ENCODE measurements at regions not wholly inside any gene's neighbourhood (a gene's known extent, or its start where the extent isn't known, plus 50 kb on each side); places are given as distances from the start of the nearest gene placed in this dataset.

DNA sequence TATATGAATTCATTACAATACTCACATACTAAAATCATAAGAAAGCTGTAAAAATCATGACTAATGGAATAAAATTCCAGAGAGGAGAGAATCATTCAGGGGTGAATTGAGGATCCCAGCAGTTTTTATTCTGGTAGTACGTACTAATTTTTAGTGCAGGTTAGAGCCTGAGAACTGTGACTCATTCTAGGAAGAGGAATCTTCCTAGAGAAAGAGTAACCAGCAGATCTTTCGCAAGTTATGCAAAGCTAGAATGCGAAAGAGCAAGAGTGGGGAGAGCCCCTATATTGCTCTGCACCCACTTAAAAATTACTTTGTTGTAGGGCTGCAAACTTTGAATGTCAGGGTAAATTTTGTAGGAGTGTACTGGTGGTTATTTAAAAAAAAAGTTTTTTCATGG, 303.6 kb upstream of the ARPP21 start:
- Mint-ChIP-seq H3K4me3 (no peak overlapping the region), H3K36me3 (no peaks in the 10 kb centered on the region), H3K27ac (no peak overlapping the region), H3K9me3 (no peaks in the 10 kb centered on the region), H3K27me3 (peaks cover 2% of the 10 kb centered on the region), H3K4me1 (no peaks in the 10 kb centered on the region)
- POLR2A ChIA-PET, result no interaction called here
- no peak for ATAC-seq (ENCODE audit: low read depth)
- no peak for DNase-seq

GRCh38 chr3:35336601-35337000, 302.7 kb upstream of the ARPP21 start:
- ATAC-seq (ENCODE audit: low read depth), result no peak
- no peaks in the 10 kb centered on the region for H3K9me3 Mint-ChIP-seq
- no peak overlapping the region for H3K4me3 Mint-ChIP-seq

DNA sequence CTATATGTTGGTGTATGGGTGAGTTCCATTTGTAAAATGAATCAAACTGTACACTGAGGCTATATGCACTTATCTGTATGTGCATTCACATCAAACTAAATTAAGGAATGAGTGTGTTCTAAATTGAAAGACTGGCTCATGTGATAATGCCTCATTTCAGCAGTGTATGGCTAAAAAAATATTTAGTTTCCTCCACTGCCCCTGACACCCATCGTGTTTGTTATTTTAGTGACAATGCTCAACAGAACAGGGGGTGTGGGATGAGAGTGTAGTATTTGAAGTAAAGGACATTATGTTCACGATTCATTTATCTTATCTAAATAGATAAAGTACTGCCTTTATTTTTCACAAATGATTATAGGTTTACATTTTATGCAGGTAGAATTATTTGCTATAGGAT, 301.1 kb upstream of the ARPP21 start:
- POLR2A ChIA-PET, result no interaction called here
- no peak for DNase-seq
- peaks cover 3% of the 10 kb centered on the region for H3K9me3 Mint-ChIP-seq

More at GRCh38 chr3:35336601-35337000, 302.7 kb upstream of the ARPP21 start:
- Mint-ChIP-seq H3K27ac (no peak overlapping the region), H3K27me3 (peaks cover 2% of the 10 kb centered on the region), H3K36me3 (no peaks in the 10 kb centered on the region), H3K4me1 (no peaks in the 10 kb centered on the region)
- DNase-seq, result no peak
- POLR2A ChIA-PET, result no interaction called here

DNA sequence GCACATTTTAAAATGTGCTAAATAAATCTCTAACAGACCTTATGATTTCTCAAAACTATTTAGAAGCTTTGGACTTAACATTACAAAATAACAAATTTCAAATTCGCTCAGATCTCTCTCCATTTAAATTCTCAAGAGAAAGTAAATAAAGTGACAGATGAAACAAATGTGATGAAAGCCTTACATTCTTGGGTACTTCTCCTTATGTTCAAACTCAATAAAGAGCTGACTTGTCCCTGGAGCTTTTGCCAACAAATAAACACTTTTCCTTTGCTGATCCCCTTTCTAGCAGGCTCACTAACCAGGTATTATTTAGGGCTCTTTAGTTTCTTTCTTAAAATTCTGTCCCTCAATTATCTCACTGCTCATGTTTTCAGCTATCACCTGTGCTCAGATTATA, 259.1 kb upstream of the ARPP21 start:
- POLR2A ChIA-PET, result no interaction called here
- Mint-ChIP-seq H3K27me3 (no peaks in the 10 kb centered on the region), H3K36me3 (no peaks in the 10 kb centered on the region), H3K4me1 (no peaks in the 10 kb centered on the region), H3K4me3 (no peak overlapping the region), H3K9me3 (no peaks in the 10 kb centered on the region), H3K27ac (no peak overlapping the region)
- ATAC-seq (ENCODE audit: low read depth) (no peak), DNase-seq (no peak)

More for the DNA sequence above, 301.1 kb upstream of the ARPP21 start:
- Mint-ChIP-seq H3K4me1 (no peaks in the 10 kb centered on the region), H3K27me3 (peaks cover 2% of the 10 kb centered on the region), H3K4me3 (no peak overlapping the region), H3K36me3 (no peaks in the 10 kb centered on the region), H3K27ac (no peak overlapping the region)
- ATAC-seq (ENCODE audit: low read depth), result no peak

DNA sequence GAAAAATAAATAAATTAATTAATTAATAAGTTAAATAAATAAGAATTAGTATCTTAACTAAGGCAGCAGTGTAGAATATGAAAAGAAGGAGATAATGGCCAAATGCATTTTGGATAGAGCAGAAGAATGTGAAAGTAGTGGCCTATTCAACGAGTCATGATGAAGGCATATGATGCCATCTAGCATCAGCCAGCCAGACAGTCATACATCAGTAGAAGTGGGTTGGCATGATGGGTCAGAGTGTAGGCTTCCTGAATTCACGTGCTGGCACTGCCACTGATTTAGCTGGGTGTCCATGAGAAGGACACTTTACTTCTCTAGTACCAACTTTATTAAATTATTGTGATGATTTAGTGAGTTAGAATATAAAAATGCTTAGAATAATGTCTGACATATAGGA, 256.1 kb upstream of the ARPP21 start:
- H3K27ac Mint-ChIP-seq, result no peak overlapping the region

DNA sequence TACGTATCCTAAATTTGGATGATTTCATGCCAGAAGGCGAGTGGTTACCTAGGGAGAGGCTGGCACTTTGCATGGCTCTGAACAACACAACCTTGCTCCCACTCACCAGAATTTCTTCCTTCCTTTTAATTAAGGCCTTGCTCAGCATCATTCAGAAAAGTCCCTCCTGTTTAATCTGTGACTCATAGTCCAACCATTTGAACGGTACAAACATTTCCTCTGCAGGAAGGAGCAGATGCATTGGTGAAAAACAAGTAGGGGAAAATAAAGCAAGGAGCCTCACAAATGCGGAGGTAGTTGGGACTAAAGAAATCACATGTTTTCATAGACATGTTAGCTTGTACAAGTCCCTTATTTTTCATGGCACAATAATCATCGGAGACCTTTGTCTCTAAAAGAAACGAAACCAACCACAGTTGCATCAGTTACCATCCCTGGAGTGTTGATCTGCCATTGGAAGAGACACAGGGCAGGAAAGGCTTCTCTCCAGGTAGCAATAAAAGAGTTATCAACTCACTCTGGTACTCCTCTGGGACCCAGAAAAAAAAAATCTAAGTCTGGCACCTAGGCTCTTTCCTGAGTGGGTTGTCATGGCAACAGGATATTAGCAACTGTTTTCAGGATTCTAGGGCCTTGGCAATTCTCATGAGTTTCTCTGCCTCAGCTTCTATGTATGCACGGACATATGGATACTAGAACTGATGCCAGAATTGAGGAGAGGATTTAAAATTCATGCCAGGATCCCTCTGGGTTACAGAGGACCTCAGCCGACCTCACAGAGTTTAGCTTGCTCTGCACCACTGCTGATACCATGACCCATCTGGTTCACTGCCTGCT, 255.4 kb upstream of the ARPP21 start:
- Mint-ChIP-seq H3K27ac (no peak overlapping the region), H3K9me3 (no peaks in the 10 kb centered on the region), H3K36me3 (no peaks in the 10 kb centered on the region), H3K4me3 (no peak overlapping the region), H3K4me1 (no peaks in the 10 kb centered on the region), H3K27me3 (no peaks in the 10 kb centered on the region)
- ATAC-seq (ENCODE audit: low read depth), result no peak
- POLR2A ChIA-PET, result no interaction called here
- no peak for DNase-seq

More for the DNA sequence above, 256.1 kb upstream of the ARPP21 start:
- Mint-ChIP-seq H3K36me3 (no peaks in the 10 kb centered on the region), H3K4me1 (no peaks in the 10 kb centered on the region), H3K27me3 (no peaks in the 10 kb centered on the region), H3K9me3 (no peaks in the 10 kb centered on the region), H3K4me3 (no peak overlapping the region)
- POLR2A ChIA-PET, result no interaction called here
- ATAC-seq (ENCODE audit: low read depth) (no peak), DNase-seq (no peak)

DNA sequence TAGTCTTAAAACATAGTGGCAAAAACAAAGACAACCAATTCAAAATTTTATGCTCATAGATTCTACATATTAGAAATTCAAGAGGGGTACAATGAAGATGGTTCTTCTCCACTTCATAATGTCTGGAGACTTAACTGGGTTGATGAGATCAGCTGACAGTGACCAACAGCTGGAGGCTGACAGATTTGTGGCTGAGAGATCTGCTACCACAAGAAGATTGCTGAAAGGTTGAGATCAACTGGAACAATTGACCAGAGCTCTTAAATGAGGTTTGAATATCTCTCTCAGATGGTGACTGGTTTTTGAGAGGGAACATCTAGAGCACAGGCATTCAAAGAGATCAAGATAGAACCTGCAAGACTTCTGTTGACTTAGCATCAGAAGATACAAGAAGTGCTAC, 254.1 kb upstream of the ARPP21 start:
- no peak overlapping the region for H3K27ac Mint-ChIP-seq
- no peaks in the 10 kb centered on the region for H3K4me1 Mint-ChIP-seq
- ATAC-seq (ENCODE audit: low read depth) (no peak), DNase-seq (no peak)
- H3K4me3 Mint-ChIP-seq, result no peak overlapping the region
- peaks cover 2% of the 10 kb centered on the region for H3K9me3 Mint-ChIP-seq
- H3K36me3 Mint-ChIP-seq, result no peaks in the 10 kb centered on the region
- H3K27me3 Mint-ChIP-seq, result no peaks in the 10 kb centered on the region
- POLR2A ChIA-PET, result no interaction called here

- Mint-ChIP-seq H3K27me3 (no peaks in the 10 kb centered on the region), H3K36me3 (no peaks in the 10 kb centered on the region), H3K27ac (no peak overlapping the region), H3K4me1 (no peaks in the 10 kb centered on the region), H3K4me3 (no peak overlapping the region), H3K9me3 (peaks cover 10% of the 10 kb centered on the region)
- DNase-seq (no peak), ATAC-seq (ENCODE audit: low read depth) (no peak)
- POLR2A ChIA-PET, result no interaction called here
Observed at GRCh38 chr3:35389907-35390306, 249.4 kb upstream of the ARPP21 start.

DNA sequence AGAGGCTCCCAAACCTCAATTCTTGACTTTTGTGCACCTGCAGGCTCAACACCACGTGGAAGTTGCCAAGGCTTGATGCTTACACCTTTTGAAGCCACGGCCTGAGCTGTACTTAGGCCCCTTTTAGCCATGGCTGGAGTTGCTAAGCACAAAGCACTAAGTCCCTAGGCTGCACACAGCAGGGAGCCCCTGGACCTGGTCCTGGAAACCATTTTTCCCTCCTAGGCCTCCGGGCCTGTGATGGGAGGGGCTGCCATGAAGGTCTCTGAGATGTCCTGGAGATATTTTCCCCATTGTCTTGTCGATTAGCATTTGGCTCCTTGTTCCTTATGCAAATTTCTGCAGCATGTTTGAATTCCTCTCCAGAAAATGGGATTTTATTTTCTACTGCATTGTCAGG, 247.1 kb upstream of the ARPP21 start:
- no peaks in the 10 kb centered on the region for H3K4me1 Mint-ChIP-seq
- no peak overlapping the region for H3K27ac Mint-ChIP-seq
- DNase-seq (no peak), ATAC-seq (ENCODE audit: low read depth) (no peak)
- no peaks in the 10 kb centered on the region for H3K36me3 Mint-ChIP-seq
- no peaks in the 10 kb centered on the region for H3K27me3 Mint-ChIP-seq
- H3K4me3 Mint-ChIP-seq, result no peak overlapping the region
- H3K9me3 Mint-ChIP-seq, result peaks cover 10% of the 10 kb centered on the region
- POLR2A ChIA-PET, result no interaction called here

DNA sequence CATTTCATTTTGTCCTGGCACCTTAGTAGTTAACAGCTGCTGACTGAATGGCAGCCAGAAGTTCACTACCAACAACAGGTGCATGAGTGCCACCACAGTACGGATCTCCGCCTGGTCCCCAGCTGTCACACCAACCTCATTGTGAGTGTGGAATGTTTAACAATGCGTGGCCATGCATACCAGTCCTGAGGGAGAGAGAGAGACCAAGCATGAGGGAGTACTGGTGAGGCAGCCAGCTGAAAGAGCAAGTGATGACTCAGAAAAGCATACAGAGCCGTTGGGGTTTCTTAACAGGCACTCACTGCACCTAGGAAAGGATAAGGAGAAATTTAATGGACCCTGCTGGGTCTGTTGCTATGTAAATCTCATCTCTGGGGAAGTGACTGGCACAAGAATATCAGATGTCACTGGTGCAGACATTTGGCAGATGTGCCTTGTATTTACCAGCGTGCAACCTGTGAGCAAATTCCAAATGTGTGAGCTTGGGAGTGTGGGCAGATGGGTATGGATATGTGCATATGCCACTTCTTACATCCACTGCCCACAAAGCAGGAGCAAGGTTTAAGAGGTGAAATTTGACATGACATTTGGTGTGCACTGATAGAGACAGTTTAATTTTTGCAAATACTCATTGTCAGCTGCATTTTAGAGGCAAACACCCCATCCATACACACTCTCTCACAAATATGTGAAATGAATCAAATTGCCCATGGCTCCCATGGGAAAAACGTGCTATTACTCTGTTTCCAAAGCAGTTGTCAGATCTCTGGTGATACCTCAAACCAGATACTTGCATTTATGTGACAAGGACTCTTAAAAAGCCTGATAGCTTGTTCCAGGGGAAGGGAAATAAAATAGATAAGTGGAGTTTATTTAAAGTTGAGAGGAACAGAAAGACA, 245.2 kb upstream of the ARPP21 start:
- H3K4me3 Mint-ChIP-seq, result no peak overlapping the region
- no peaks in the 10 kb centered on the region for H3K36me3 Mint-ChIP-seq
- H3K4me1 Mint-ChIP-seq, result no peaks in the 10 kb centered on the region
- ATAC-seq (ENCODE audit: low read depth), result no peak
- H3K27me3 Mint-ChIP-seq, result no peaks in the 10 kb centered on the region
- no peak overlapping the region for H3K27ac Mint-ChIP-seq
- POLR2A ChIA-PET, result no interaction called here
- DNase-seq, result no peak
- H3K9me3 Mint-ChIP-seq, result peaks cover 10% of the 10 kb centered on the region

GRCh38 chr3:35394905-35395304, 244.4 kb upstream of the ARPP21 start:
- Mint-ChIP-seq H3K27me3 (no peaks in the 10 kb centered on the region), H3K36me3 (no peaks in the 10 kb centered on the region), H3K27ac (no peak overlapping the region), H3K9me3 (peaks cover 9% of the 10 kb centered on the region), H3K4me3 (no peak overlapping the region), H3K4me1 (no peaks in the 10 kb centered on the region)
- ATAC-seq (ENCODE audit: low read depth) (no peak), DNase-seq (no peak)
- POLR2A ChIA-PET, result no interaction called here

GRCh38 chr3:35401671-35402070, 237.7 kb upstream of the ARPP21 start:
- DNase-seq (no peak), ATAC-seq (ENCODE audit: low read depth) (no peak)
- Mint-ChIP-seq H3K4me1 (no peaks in the 10 kb centered on the region), H3K4me3 (no peak overlapping the region), H3K27ac (no peak overlapping the region), H3K36me3 (no peaks in the 10 kb centered on the region), H3K27me3 (no peaks in the 10 kb centered on the region), H3K9me3 (no peaks in the 10 kb centered on the region)
- POLR2A ChIA-PET, result no interaction called here

DNA sequence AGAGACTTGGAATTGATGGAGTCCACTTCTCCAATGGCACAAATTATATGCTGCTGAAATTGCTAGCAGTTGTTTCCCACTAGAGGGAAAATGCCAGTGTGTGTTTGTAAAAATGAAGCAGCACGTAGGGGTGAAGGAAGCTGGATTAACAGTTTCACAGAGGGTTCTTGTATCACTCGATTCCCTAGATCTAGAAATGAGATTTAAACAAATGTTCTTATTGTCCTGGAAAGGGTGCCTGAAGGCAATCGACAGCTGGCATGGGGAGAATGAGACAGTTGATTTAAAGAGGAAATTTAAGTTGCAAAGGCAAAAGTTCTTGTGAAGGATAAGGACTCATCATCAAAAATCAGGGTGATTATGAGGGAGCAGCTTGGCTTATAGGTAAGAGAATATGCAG, 234.8 kb upstream of the ARPP21 start:
- H3K36me3 Mint-ChIP-seq, result no peaks in the 10 kb centered on the region
- peaks cover 2% of the 10 kb centered on the region for H3K9me3 Mint-ChIP-seq
- H3K4me1 Mint-ChIP-seq, result no peaks in the 10 kb centered on the region
- H3K4me3 Mint-ChIP-seq, result no peak overlapping the region
- no peak overlapping the region for H3K27ac Mint-ChIP-seq
- DNase-seq, result no peak
- H3K27me3 Mint-ChIP-seq, result no peaks in the 10 kb centered on the region
- ATAC-seq (ENCODE audit: low read depth), result no peak
- POLR2A ChIA-PET, result no interaction called here

- peaks cover 2% of the 10 kb centered on the region for H3K9me3 Mint-ChIP-seq
- POLR2A ChIA-PET, result no interaction called here
Observed at GRCh38 chr3:35408882-35409281, 230.4 kb upstream of the ARPP21 start.

More at GRCh38 chr3:35408882-35409281, 230.4 kb upstream of the ARPP21 start:
- DNase-seq (no peak), ATAC-seq (ENCODE audit: low read depth) (no peak)
- Mint-ChIP-seq H3K36me3 (no peaks in the 10 kb centered on the region), H3K27me3 (no peaks in the 10 kb centered on the region), H3K4me3 (no peak overlapping the region), H3K27ac (no peak overlapping the region), H3K4me1 (no peaks in the 10 kb centered on the region)
